ENCODE measurements at regions not wholly inside any gene's neighbourhood (a gene's known extent, or its start where the extent isn't known, plus 50 kb on each side); places are given as distances from the start of the nearest gene placed in this dataset.

DNA sequence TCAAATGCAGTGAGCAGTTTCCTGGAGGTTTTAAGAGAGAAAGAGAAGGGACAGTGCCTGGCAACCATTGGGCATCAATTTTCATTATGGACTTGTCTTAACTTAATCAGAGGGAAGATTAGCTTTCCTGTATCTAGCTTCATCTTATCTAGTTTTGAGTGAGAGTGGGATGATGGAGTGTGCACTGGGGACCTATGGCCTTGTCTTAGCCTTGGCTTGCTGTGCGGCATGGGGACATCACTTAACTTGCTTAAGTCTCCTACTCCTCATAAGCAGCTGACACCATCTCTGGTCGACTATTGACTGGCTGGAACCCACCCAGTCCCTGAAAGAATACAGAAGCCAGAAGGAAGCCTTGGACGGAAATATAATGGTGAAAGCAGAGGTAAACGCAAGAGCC, 344.0 kb downstream of the SOX11 start:
- no peak overlapping the region for H3K27ac ChIP-seq
- no peaks in the 10 kb centered on the region for H3K4me1 ChIP-seq (ENCODE audit: insufficient read depth)
- H3K79me2 ChIP-seq: no peaks in the 10 kb centered on the region
- no peaks in the 10 kb centered on the region for H4K20me1 ChIP-seq (ENCODE audit: insufficient read depth, poor library complexity, severe bottlenecking)
- H3K4me3 ChIP-seq: no peak overlapping the region
- H3K9me3 ChIP-seq (ENCODE audit: low read depth): no peaks in the 10 kb centered on the region
- TF ChIP-seq EZH2 (IDR thresholded peaks at IDR 0.05; ENCODE audit: borderline replicate concordance) (no peak), EZH2phosphoT487 (IDR thresholded peaks at IDR 0.05; ENCODE audit: low read depth, severe bottlenecking, unreplicated experiment) (no peak)
- TF ChIP-seq, protein P1, sequence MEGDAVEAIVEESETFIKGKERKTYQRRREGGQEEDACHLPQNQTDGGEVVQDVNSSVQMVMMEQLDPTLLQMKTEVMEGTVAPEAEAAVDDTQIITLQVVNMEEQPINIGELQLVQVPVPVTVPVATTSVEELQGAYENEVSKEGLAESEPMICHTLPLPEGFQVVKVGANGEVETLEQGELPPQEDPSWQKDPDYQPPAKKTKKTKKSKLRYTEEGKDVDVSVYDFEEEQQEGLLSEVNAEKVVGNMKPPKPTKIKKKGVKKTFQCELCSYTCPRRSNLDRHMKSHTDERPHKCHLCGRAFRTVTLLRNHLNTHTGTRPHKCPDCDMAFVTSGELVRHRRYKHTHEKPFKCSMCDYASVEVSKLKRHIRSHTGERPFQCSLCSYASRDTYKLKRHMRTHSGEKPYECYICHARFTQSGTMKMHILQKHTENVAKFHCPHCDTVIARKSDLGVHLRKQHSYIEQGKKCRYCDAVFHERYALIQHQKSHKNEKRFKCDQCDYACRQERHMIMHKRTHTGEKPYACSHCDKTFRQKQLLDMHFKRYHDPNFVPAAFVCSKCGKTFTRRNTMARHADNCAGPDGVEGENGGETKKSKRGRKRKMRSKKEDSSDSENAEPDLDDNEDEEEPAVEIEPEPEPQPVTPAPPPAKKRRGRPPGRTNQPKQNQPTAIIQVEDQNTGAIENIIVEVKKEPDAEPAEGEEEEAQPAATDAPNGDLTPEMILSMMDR (IDR thresholded peaks at IDR 0.05; ENCODE audit: poor library complexity): no peak
- WGBS (ENCODE audit: low lambda C conversion rate, missing lambda C conversion rate): 92% methylated on average over 4 of the region's 4 CpGs
- H3K36me3 ChIP-seq (replicated peaks; ENCODE audit: insufficient read depth, low read depth): no peaks in the 10 kb centered on the region
- H3K4me2 ChIP-seq: no peak overlapping the region
- no peak overlapping the region for H2AFZ ChIP-seq
- no peaks in the 10 kb centered on the region for H3K9me2 ChIP-seq (replicated peaks; ENCODE audit: insufficient read depth)
- no peaks in the 10 kb centered on the region for H3K27me3 ChIP-seq
- no peak for DNase-seq (ENCODE audit: low spot score)

- H3K27ac ChIP-seq: no peak overlapping the region
- TF ChIP-seq, protein P1 (IDR thresholded peaks at IDR 0.05; ENCODE audit: poor library complexity): no peak
- TF ChIP-seq EZH2phosphoT487 (IDR thresholded peaks at IDR 0.05; ENCODE audit: low read depth, severe bottlenecking, unreplicated experiment) (no peak), EZH2 (IDR thresholded peaks at IDR 0.05; ENCODE audit: borderline replicate concordance) (no peak)
- 95% methylated on average over 9 of the region's 9 CpGs for WGBS (ENCODE audit: low lambda C conversion rate, missing lambda C conversion rate)
These were observed 351.1 kb downstream of the SOX11 start for GRCh38 chr2:6043238-6043637.

DNA sequence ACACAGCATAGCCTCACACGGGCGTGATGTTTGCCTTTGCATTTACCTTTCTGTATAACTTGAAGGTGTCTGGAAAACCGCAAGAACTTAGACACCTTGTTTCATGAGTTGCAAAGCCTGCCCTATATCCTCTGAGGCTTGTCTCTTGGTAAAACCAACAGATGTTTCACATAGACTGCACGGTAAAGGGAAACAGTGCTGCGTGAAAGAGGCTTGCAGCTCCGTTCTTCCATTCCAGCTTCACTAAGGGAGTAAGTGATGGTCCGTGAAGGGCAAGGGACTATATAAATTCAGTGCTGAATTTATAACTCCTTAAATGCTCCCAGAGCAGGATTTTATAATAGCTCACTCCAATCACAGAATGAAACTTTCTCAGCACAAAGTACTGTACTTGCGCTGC, 360.5 kb downstream of the SOX11 start:
- no peak overlapping the region for H3K4me3 ChIP-seq
- no peak overlapping the region for H3K4me2 ChIP-seq

More at GRCh38 chr2:6043238-6043637, 351.1 kb downstream of the SOX11 start:
- Histone ChIP-seq H2AFZ (no peak overlapping the region), H3K9me3 (ENCODE audit: low read depth) (no peaks in the 10 kb centered on the region), H3K4me3 (no peak overlapping the region), H3K4me2 (no peak overlapping the region), H3K27me3 (no peaks in the 10 kb centered on the region), H4K20me1 (ENCODE audit: insufficient read depth, poor library complexity, severe bottlenecking) (no peaks in the 10 kb centered on the region), H3K36me3 (replicated peaks; ENCODE audit: insufficient read depth, low read depth) (no peaks in the 10 kb centered on the region), H3K79me2 (no peaks in the 10 kb centered on the region), H3K4me1 (ENCODE audit: insufficient read depth) (no peaks in the 10 kb centered on the region), H3K9me2 (replicated peaks; ENCODE audit: insufficient read depth) (no peaks in the 10 kb centered on the region)
- no peak for DNase-seq (ENCODE audit: low spot score)

More for the DNA sequence above, 360.5 kb downstream of the SOX11 start:
- WGBS (ENCODE audit: low lambda C conversion rate, missing lambda C conversion rate): 62% methylated on average over 8 of the region's 8 CpGs
- Histone ChIP-seq H2AFZ (no peak overlapping the region), H3K27ac (no peak overlapping the region), H3K27me3 (no peaks in the 10 kb centered on the region), H3K9me2 (replicated peaks; ENCODE audit: insufficient read depth) (no peaks in the 10 kb centered on the region), H3K4me1 (ENCODE audit: insufficient read depth) (no peaks in the 10 kb centered on the region), H3K9me3 (ENCODE audit: low read depth) (no peaks in the 10 kb centered on the region), H3K36me3 (replicated peaks; ENCODE audit: insufficient read depth, low read depth) (no peaks in the 10 kb centered on the region), H3K79me2 (no peaks in the 10 kb centered on the region), H4K20me1 (ENCODE audit: insufficient read depth, poor library complexity, severe bottlenecking) (no peaks in the 10 kb centered on the region)
- no peak for DNase-seq (ENCODE audit: low spot score)
- TF ChIP-seq EZH2phosphoT487 (IDR thresholded peaks at IDR 0.05; ENCODE audit: low read depth, severe bottlenecking, unreplicated experiment) (no peak), EZH2 (IDR thresholded peaks at IDR 0.05; ENCODE audit: borderline replicate concordance) (no peak)
- TF ChIP-seq, protein P1 (IDR thresholded peaks at IDR 0.05; ENCODE audit: poor library complexity): no peak

Data from hepatocyte (in vitro differentiated cells).